Globus pallidus (tissue), 1 donor: ENCODE measurements at regions not wholly inside any gene's neighbourhood (a gene's known extent, or its start where the extent isn't known, plus 50 kb on each side); places are given as distances from the start of the nearest gene placed in this dataset.
"Not testable (repeated sequence)": the region's sequence is repeated elsewhere in the genome, so short reads cannot be mapped to it uniquely, and the experiment has no call there.

ENCODE experiments used
- DNase-seq: peaks from one replicate; pipeline ENCODE4 v3.0.0-alpha.2; 2015; ENCODE audit warnings: low spot score

GRCh38 chr2:144989579-144990270 is 469.8 kb upstream of the ZEB2 start:
- peak; percentile 31 for DNase-seq

GRCh38 chr2:144988591-144988990 is 468.7 kb upstream of the ZEB2 start:
- no peak for DNase-seq

DNA sequence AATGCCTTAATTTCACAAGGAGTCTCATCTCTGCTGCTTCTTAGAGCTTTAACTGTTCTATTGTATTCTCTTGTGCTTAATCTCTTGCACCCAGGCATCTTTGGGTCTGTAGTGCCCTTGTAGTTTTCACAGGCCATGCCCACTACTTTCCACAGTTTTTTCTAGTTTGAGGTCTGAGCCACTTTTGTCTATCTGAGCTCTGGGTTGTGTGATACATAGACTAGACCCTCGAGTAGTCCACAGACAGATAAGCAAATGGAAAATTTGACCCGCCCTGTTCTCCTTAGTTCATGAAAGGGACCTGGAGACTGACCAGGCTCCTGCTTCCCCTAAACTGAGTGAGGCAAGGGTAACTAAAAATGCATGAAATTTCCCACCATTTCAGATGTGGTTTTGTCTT is 466.8 kb upstream of the ZEB2 start:
- no peak for DNase-seq

DNA sequence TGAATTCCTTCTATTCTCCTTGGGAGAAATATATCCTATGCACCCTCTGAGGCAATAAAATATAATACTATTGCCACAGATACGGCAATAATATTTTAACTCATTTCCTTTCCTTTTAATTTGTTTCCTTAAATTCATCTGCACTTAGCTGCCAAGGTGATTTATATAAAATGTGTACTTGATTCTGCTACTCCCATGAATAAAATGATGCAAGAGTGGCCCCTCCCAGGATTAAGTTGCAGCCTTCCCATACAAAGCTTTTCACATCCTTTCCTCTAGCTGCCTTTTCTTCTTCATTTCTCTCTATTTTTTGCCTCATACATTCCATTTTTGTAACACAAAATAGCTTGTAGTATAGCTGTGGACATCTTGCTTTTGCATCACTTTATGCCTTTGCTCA is 464.1 kb upstream of the ZEB2 start:
- no peak for DNase-seq

DNA sequence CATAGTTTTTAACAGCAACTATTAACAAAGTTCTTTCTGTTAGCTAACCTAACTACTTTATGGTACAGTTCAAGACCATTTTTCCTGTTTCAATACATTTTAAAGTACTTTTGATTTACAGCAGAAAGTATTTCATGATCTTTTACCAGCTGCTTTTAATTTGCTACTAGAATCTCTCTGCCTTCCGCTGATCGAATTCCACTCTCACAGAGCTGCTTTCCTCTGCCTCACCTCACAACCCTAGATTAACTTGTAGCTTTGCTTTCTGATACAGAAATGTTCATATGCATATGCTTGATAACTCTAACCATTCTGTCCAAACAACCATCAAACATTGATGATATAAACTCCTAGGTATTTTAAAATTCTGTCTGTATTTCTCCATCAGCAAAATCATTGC is 463.2 kb upstream of the ZEB2 start:
- no peak for DNase-seq

- DNase-seq = no peak
Measured at GRCh38 chr2:144982481-144982880, 462.6 kb upstream of the ZEB2 start.

DNA sequence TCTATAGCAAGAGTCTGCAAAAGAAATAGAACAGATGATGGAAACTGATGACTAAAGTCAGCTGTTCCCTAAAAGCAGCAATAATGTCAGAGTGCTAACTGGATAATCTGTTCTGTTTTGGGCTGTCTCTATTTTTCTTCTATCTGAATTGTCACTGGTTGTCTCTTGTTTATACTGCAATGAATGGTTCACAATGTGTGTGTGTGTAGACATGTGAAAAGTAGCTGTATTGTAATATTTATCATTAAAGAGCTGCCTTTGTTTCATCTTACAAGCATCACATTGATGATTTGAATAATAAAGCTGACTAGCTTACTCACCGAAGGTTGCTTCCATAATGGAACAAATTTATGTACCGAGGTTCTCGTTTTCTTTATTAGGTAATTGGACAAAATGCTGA is 456.0 kb upstream of the ZEB2 start:
- peak; percentile 92 for DNase-seq

- no peak for DNase-seq
Measured at GRCh38 chr2:144972676-144973075, 452.8 kb upstream of the ZEB2 start.

- DNase-seq = no peak
Measured at GRCh38 chr2:144971786-144972335, 451.9 kb upstream of the ZEB2 start.

GRCh38 chr2:144970410-144970809 is 450.5 kb upstream of the ZEB2 start:
- DNase-seq = not testable (repeated sequence)

DNA sequence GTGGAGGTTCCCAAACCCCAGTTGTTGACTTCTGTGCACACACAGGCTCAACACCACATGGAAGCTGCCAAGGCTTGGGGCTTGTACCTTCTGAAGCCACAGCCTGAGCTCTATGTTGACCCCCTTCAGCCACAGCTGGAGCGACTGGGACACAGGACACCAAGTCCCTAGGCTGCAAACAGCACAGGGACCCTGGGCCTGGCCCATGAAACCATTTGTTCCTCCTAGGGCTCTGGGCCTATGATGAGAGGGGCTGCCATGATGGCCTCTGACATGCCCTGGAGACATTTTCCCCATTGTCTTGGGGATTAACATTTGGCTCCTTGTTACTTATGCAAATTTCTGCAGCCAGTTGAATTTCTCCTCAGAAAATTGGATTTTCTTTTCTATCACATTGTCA is 449.6 kb upstream of the ZEB2 start:
- DNase-seq = not testable (repeated sequence)

DNA sequence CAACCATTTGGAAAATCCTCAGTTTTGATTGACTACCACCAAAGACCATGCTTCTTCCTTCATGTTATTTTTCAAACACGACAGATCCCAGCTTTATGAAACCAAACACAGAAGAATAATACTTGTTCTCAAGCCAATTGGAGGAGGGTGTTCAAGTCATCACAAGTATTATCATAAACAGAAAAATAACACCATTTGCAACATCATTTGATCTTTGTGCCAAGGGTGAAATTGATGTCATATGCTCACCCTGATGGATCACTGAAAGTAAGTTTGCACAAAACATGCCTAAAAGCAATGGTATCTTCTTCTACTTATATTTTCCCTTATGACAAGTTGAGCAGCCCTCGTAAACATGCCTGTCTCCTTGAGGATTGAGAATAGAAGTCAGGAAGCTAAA is 448.0 kb upstream of the ZEB2 start:
- no peak for DNase-seq

DNA sequence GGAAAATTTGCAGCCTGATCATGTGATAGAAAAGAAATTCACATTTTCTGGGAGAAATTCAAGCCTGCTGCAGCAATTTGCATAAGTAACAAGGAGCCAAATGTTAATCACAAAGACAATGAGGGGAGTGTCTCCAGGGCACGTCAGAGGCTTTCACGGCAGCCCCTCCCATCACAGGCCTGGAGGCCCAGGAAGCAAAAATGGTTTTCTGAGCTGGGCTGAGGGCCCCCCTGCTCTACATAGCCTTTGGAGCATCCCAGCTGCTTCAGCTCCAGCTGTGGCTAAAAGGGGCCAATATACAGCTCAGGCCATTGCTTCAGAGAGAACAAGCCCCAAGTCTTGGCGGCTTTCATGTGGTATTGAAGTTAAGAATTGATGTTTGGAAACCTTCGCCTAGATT is 445.3 kb upstream of the ZEB2 start:
- no peak for DNase-seq

DNA sequence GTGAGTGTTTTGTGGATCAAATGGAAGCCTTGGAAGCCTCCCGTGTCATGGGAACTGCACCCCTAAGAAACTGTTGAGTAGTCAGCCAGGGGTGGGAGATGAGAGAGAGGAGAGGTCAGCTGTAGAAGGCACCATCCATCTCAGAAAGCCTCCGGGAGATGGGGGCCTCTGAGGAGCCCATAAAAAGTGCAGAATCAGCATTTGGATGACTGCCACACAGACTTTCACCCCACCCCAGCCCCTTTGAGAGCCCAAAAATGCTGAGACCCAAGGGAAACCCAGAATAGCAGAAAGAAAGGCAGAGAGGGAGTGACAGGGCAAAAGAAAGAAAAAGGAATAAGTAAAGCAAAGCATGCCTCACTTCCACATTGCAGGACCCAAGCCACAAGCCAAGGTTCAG is 443.1 kb upstream of the ZEB2 start:
- DNase-seq = no peak

DNA sequence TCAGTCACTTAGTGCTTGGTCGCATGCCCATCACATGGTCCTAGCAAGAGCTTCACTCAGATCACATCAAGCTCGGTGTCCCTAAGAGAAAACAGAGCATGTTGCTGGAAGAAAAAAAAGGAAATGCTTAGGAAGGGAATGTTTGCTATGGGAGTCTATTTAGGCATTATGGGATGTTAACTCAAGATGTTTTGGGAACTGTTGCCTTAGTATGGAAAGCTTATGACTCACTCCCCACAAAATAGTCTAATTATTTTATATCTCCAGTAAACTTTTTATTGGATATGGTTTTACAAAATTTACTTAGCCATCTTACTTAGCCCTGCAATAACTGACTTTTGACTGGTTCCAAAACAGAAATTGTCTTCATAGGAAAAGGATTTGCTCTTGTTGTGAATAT is 439.5 kb upstream of the ZEB2 start:
- no peak for DNase-seq

- DNase-seq = no peak
Measured at GRCh38 chr2:144950899-144951560, 431.1 kb upstream of the ZEB2 start.

DNA sequence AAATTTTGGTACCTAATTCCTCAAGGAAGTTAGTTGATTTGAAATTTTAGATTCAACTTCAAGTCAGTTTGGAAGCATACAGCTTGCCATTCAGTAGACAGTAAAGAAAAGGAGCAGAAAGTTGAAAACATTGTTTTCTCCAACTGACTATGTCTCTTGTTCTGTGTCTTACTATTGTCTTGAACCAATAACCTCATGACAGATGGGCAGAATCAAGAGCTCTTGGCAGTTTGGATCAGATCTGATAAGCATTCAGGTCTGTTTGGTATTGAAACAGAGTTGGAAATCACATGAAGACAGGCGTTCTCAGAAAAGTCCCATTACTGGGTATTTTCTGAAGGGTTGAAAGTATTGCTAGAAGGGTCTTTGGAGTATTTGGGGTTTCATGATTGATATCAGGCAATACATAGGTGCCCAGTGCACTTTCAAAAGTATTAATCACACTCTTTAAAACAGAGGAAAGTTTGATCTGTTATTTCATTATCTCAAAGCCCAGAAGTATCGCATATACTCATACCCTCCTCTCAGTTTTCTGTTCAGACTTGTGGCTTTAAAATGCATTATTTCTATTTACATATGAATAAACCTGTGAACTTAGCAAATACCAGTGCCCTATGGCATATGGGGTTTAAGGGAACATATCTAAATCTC is 428.4 kb upstream of the ZEB2 start:
- DNase-seq = no peak

DNA sequence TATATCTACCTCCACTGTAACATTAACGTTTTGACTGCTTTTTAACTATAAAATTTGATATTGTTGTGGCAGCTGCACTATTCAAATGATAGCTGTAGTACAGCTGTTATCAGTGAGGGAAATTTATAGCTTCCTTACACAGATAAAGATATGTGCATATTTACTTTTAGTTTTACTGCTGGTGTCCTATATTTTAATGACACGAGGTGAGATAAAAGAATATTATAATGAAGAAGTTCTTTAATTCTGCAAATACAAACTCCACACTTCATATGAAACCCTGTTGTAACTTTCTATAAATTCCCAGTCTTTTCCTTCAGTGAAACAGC is 427.8 kb upstream of the ZEB2 start:
- DNase-seq = no peak

- DNase-seq = no peak
Measured at GRCh38 chr2:144946263-144946662, 426.3 kb upstream of the ZEB2 start.

DNA sequence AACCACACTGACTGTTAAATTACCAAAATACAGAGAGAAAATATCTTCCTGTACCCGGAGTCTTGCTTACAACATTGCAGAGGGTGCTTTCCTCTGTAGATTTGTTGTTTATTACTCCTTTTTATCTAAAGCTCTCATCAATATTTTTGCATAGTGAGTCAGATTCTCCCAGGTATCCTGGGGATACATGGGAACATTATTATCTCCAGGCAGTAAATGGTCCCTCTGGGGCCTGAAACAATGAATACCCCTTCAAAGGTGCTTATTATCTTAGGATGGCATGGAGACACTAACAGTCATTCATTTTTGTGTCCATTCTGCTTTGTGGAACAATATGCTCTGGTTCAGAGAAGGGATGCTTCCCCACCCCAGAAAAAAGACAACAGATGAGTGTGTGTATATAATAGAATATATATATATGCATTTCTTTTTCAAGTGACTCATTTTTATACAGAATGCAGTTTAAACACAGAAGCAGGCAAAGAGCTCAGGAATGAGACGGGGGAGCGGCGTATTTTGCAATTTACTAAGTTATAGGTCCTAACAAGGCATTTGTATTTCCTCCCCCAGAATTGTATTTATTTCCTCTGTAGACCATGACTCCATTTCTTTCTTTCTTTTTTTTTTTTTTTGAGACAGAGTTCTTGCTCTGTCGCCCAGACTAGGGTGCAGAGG is 424.8 kb upstream of the ZEB2 start:
- DNase-seq = no peak

DNA sequence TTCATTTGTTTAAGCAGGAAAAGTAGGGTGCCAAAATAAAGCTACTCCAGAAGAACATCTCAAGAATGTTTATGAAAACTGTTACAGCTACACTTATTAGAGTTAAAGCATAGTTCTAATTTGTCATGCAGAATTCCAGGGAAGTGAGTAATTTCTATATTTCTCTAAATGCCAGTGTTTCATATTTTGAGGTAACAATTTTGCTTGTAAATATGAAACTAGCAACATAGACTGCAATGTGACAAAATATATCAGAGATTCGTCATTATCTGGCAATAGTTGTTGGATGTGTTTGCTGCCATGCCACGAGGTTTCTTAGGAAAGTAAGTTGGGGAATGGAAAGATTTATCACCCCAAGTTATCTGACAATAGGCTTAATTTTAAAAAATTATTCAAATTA is 424.1 kb upstream of the ZEB2 start:
- DNase-seq = no peak

GRCh38 chr2:144943293-144943941 is 423.5 kb upstream of the ZEB2 start:
- DNase-seq = no peak
